ENCODE measurements at regions not wholly inside any gene's neighbourhood (a gene's known extent, or its start where the extent isn't known, plus 50 kb on each side); places are given as distances from the start of the nearest gene placed in this dataset.
"Not testable (repeated sequence)": the region's sequence is repeated elsewhere in the genome, so short reads cannot be mapped to it uniquely, and the experiment has no call there.

GRCh38 chr20:28591680-28592079 is 2665.8 kb upstream of the DEFB115 start:
- TF ChIP-seq CTCF, POLR2AphosphoS5 (IDR thresholded peaks at IDR 0.05): not testable (repeated sequence)

Measured in upper lobe of left lung (tissue), 4 donors.